ENCODE measurements at regions not wholly inside any gene's neighbourhood (a gene's known extent, or its start where the extent isn't known, plus 50 kb on each side); places are given as distances from the start of the nearest gene placed in this dataset.
A peak's percentile ranks its signal among the peaks of the same experiment; 100 is the strongest.
"Not testable (repeated sequence)": the region's sequence is repeated elsewhere in the genome, so short reads cannot be mapped to it uniquely, and the experiment has no call there.

DNA sequence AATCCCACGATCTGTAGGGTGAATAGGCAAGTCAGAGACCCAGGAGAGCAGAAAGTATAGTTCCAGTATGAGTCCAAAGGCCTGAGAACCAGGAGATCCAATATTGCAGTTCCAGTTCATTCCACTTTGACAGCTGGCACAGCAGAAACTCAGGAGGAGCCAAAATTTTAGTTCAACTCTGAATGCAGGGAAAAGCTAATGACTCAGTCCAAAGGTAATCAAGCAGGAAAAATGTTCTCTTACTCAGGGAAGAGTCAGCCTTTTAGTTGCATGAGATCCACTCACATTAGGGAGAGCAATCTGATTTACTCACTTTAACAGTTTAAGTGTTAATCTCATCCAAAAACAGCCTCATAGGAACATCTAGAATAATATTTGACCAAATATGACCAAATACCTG lies 130.2 kb upstream of the LRFN5 start:
- DNase-seq (ENCODE audit: low read depth) = peak; percentile 20

DNA sequence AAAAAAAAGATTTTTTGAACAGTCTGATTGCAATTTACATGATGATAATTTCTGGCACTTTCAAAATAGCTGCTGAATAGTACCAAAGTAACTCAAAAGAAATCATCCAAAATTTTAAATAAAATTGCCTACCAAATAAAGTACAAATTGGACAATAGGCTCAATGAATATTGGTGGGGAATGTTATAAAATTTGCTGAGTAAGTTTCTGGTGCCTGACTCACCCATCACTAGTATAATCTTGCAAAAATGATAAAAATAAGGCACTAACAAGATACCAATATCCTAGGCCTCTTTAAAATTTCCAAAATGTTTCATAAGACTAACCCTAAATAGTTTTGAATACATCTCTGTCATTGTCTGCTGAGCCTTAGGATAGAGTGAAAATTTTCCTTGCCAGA lies 145.3 kb upstream of the LRFN5 start:
- H3K4me3 ChIP-seq (replicated peaks; ENCODE audit: low read depth, low read length) = no peak overlapping the region
- DNase-seq (ENCODE audit: low read depth) = no peak
- TF ChIP-seq, protein P1, sequence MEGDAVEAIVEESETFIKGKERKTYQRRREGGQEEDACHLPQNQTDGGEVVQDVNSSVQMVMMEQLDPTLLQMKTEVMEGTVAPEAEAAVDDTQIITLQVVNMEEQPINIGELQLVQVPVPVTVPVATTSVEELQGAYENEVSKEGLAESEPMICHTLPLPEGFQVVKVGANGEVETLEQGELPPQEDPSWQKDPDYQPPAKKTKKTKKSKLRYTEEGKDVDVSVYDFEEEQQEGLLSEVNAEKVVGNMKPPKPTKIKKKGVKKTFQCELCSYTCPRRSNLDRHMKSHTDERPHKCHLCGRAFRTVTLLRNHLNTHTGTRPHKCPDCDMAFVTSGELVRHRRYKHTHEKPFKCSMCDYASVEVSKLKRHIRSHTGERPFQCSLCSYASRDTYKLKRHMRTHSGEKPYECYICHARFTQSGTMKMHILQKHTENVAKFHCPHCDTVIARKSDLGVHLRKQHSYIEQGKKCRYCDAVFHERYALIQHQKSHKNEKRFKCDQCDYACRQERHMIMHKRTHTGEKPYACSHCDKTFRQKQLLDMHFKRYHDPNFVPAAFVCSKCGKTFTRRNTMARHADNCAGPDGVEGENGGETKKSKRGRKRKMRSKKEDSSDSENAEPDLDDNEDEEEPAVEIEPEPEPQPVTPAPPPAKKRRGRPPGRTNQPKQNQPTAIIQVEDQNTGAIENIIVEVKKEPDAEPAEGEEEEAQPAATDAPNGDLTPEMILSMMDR (IDR thresholded peaks at IDR 0.05; ENCODE audit: low read length, missing control alignments) = no peak

More for the DNA sequence above, 130.2 kb upstream of the LRFN5 start:
- H3K4me3 ChIP-seq (replicated peaks; ENCODE audit: low read depth, low read length) = no peak overlapping the region
- TF ChIP-seq, protein P1 (IDR thresholded peaks at IDR 0.05; ENCODE audit: low read length, missing control alignments) = no peak

DNA sequence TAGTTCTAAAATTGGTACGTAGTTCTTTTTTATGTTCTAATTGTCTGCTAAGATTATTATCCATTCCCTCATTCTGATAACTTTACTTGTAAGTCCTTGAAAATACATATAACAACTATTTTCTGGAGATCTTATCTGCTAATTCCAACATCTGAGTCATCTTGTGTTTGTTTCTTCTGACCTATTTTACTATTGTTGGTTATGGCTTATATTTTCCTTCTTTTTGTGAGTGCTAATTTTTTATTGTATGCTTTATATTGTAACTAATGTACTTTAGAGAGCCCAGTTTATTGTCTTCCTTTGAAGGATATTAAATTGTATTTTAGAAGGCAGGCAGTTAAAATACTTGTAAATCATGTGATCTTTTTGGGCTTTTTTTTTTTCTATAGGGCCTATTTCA lies 149.3 kb upstream of the LRFN5 start:
- H3K4me3 ChIP-seq (replicated peaks; ENCODE audit: low read depth, low read length) = no peak overlapping the region
- DNase-seq (ENCODE audit: low read depth) = peak; percentile 18
- TF ChIP-seq, protein P1 (IDR thresholded peaks at IDR 0.05; ENCODE audit: low read length, missing control alignments) = no peak

DNA sequence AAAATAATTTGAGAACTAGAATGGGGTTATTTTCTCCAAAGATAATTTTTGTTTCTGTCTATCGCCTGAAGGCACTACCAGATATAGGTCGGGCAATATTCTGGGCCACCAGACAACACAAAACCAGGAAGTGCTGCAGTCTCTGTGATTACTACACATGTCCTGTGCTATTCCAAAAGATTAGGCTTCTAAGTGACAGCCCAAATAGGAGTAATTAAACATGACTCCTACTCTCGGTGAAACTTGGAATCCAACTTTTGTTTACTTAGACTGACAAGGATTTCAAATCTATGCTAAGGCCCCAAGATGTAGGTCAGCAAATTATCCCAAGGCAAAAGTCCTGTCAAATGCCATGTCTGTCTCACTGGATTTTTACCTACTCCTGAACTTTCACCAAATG lies 157.6 kb upstream of the LRFN5 start:
- TF ChIP-seq, protein P1 (IDR thresholded peaks at IDR 0.05; ENCODE audit: low read length, missing control alignments) = no peak
- DNase-seq (ENCODE audit: low read depth) = peak; percentile 8
- no peak overlapping the region for H3K4me3 ChIP-seq (replicated peaks; ENCODE audit: low read depth, low read length)

DNA sequence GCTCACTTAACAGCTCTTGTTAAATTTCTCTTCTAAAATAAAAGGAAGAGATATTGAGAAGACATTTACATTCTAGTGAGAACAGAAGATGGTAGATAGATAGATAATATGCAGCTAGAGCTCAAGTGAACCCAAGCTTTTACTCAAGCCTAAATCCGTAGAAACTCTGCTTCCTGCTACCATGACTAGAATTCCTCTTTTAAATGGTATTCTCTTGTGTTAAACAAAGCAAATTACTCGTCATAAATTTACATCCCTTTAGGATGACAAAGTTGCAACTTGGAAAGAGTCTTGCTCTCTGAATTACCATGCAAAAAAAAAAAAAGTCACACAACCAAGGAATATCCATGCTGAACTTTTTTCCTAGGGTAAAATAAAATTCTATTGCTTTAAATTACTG lies 160.7 kb upstream of the LRFN5 start:
- TF ChIP-seq, protein P1 (IDR thresholded peaks at IDR 0.05; ENCODE audit: low read length, missing control alignments) = no peak
- H3K4me3 ChIP-seq (replicated peaks; ENCODE audit: low read depth, low read length) = no peak overlapping the region
- DNase-seq (ENCODE audit: low read depth) = no peak

DNA sequence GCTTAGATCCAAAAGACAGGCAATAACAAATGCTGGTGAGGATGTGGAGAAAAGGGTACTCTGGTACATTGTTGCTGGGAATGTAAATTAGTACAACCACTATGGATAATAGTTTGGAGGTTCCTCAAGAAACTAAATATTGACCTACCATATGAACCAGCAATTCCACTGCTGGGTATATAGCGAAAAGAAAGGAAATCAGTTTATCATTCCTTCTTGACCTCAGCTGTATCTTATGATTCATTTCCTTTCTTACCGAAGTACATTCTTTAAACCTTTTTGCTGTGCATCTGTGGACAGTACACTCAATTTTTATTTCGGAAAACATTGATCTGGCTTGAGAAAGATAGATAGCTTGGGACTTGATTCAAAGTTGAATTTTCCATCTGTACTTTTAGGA lies 183.2 kb upstream of the LRFN5 start:
- DNase-seq (ENCODE audit: low read depth) = peak; percentile 18
- TF ChIP-seq, protein P1 (IDR thresholded peaks at IDR 0.05; ENCODE audit: low read length, missing control alignments) = no peak
- H3K4me3 ChIP-seq (replicated peaks; ENCODE audit: low read depth, low read length) = no peak overlapping the region

DNA sequence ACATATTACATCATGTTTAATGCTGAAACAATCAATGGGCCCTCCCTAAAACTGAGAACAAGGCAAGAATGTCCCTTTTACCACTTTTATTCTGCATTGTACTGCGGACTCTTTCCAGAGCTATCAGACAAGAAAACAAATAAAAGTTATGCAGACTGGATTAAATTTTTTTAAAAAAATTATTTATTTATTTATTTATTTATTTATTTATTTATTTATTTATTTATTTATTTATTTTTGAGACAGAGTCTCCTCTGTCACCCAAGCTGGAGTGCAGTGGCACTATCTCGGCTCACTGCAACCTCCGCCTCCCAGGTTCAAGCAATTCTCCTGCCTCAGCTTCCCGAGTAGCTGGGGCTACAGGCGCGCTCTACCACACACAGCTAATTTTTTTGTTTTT lies 185.4 kb upstream of the LRFN5 start:
- H3K4me3 ChIP-seq (replicated peaks; ENCODE audit: low read depth, low read length); DNase-seq (ENCODE audit: low read depth): not testable (repeated sequence)

DNA sequence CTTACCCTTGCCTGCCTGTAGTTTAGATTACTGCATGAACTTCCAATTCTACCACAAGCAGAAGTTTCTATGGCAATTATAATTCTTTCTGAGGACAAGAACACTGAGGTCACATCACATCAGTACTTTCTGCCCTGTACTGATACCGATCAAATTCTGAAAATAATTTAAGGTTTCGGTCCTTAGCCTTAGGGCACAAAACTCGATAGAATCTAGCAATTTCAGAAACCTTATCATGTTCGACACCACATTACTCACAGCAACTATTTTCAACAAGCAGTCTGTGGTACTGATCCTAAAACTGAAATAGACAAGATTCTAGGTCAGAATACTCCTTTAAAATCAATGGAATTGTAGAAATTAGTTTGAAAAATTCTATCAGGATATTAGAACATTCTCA lies 187.0 kb upstream of the LRFN5 start:
- TF ChIP-seq, protein P1 (IDR thresholded peaks at IDR 0.05; ENCODE audit: low read length, missing control alignments) = no peak
- no peak overlapping the region for H3K4me3 ChIP-seq (replicated peaks; ENCODE audit: low read depth, low read length)

More for the DNA sequence above, 187.0 kb upstream of the LRFN5 start:
- DNase-seq (ENCODE audit: low read depth) = no peak
